ENCODE measurements at regions not wholly inside any gene's neighbourhood (a gene's known extent, or its start where the extent isn't known, plus 50 kb on each side); places are given as distances from the start of the nearest gene placed in this dataset.
A peak's percentile ranks its signal among the peaks of the same experiment; 100 is the strongest.

GRCh38 chr13:86765462-86765861 is 905.7 kb upstream of the SLITRK5 start:
- in situ Hi-C loops (cut with HindIII; ENCODE audit: low pct_unique_long_range_greater_than_20kb, low sequenced_read_pairs) = no loop called here
- no peak for DNase-seq (ENCODE audit: low read depth, low spot score)

GRCh38 chr13:86788616-86789015 is 882.6 kb upstream of the SLITRK5 start:
- in situ Hi-C loops (cut with HindIII; ENCODE audit: low pct_unique_long_range_greater_than_20kb, low sequenced_read_pairs) = no loop called here
- peak; percentile 50 for DNase-seq (ENCODE audit: low read depth, low spot score)

- in situ Hi-C loops (cut with HindIII; ENCODE audit: low pct_unique_long_range_greater_than_20kb, low sequenced_read_pairs) = no loop called here
- no peak for DNase-seq (ENCODE audit: low read depth, low spot score)
Measured at GRCh38 chr13:86792153-86792651, 879.0 kb upstream of the SLITRK5 start.

- in situ Hi-C loops (cut with HindIII; ENCODE audit: low pct_unique_long_range_greater_than_20kb, low sequenced_read_pairs) = no loop called here
- DNase-seq (ENCODE audit: low read depth, low spot score) = no peak
Measured at GRCh38 chr13:86795858-86796257, 875.3 kb upstream of the SLITRK5 start.

- in situ Hi-C loops (cut with HindIII; ENCODE audit: low pct_unique_long_range_greater_than_20kb, low sequenced_read_pairs) = no loop called here
- peak; percentile 70 for DNase-seq (ENCODE audit: low read depth, low spot score)
Measured at GRCh38 chr13:86810361-86810760, 860.8 kb upstream of the SLITRK5 start.

GRCh38 chr13:86813198-86813597 is 858.0 kb upstream of the SLITRK5 start:
- in situ Hi-C loops (cut with HindIII; ENCODE audit: low pct_unique_long_range_greater_than_20kb, low sequenced_read_pairs) = no loop called here
- no peak for DNase-seq (ENCODE audit: low read depth, low spot score)

GRCh38 chr13:86825410-86825809 is 845.8 kb upstream of the SLITRK5 start:
- in situ Hi-C loops (cut with HindIII; ENCODE audit: low pct_unique_long_range_greater_than_20kb, low sequenced_read_pairs) = no loop called here
- DNase-seq (ENCODE audit: low read depth, low spot score) = no peak

GRCh38 chr13:86826232-86826631 is 844.9 kb upstream of the SLITRK5 start:
- in situ Hi-C loops (cut with HindIII; ENCODE audit: low pct_unique_long_range_greater_than_20kb, low sequenced_read_pairs) = no loop called here
- no peak for DNase-seq (ENCODE audit: low read depth, low spot score)

- in situ Hi-C loops (cut with HindIII; ENCODE audit: low pct_unique_long_range_greater_than_20kb, low sequenced_read_pairs) = no loop called here
- DNase-seq (ENCODE audit: low read depth, low spot score) = peak; percentile 3
Measured at GRCh38 chr13:86830046-86830445, 841.1 kb upstream of the SLITRK5 start.

- in situ Hi-C loops (cut with HindIII; ENCODE audit: low pct_unique_long_range_greater_than_20kb, low sequenced_read_pairs) = no loop called here
- DNase-seq (ENCODE audit: low read depth, low spot score) = no peak
Measured at GRCh38 chr13:86831084-86831483, 840.1 kb upstream of the SLITRK5 start.

GRCh38 chr13:86838411-86839120 is 832.6 kb upstream of the SLITRK5 start:
- DNase-seq (ENCODE audit: low read depth, low spot score) = no peak
- in situ Hi-C loops (cut with HindIII; ENCODE audit: low pct_unique_long_range_greater_than_20kb, low sequenced_read_pairs) = no loop called here

- DNase-seq (ENCODE audit: low read depth, low spot score) = no peak
- in situ Hi-C loops (cut with HindIII; ENCODE audit: low pct_unique_long_range_greater_than_20kb, low sequenced_read_pairs) = no loop called here
Measured at GRCh38 chr13:86839221-86839620, 832.0 kb upstream of the SLITRK5 start.

GRCh38 chr13:86840250-86841191 is 830.6 kb upstream of the SLITRK5 start:
- DNase-seq (ENCODE audit: low read depth, low spot score) = no peak
- in situ Hi-C loops (cut with HindIII; ENCODE audit: low pct_unique_long_range_greater_than_20kb, low sequenced_read_pairs) = no loop called here

- no peak for DNase-seq (ENCODE audit: low read depth, low spot score)
- in situ Hi-C loops (cut with HindIII; ENCODE audit: low pct_unique_long_range_greater_than_20kb, low sequenced_read_pairs) = no loop called here
Measured at GRCh38 chr13:86841264-86841663, 829.9 kb upstream of the SLITRK5 start.

- no peak for DNase-seq (ENCODE audit: low read depth, low spot score)
Measured at GRCh38 chr13:86846501-86846900, 824.7 kb upstream of the SLITRK5 start.

GRCh38 chr13:86848716-86849115 is 822.5 kb upstream of the SLITRK5 start:
- in situ Hi-C loops (cut with HindIII; ENCODE audit: low pct_unique_long_range_greater_than_20kb, low sequenced_read_pairs) = no loop called here
- no peak for DNase-seq (ENCODE audit: low read depth, low spot score)

More at GRCh38 chr13:86846501-86846900, 824.7 kb upstream of the SLITRK5 start:
- in situ Hi-C loops (cut with HindIII; ENCODE audit: low pct_unique_long_range_greater_than_20kb, low sequenced_read_pairs) = no loop called here

- in situ Hi-C loops (cut with HindIII; ENCODE audit: low pct_unique_long_range_greater_than_20kb, low sequenced_read_pairs) = no loop called here
Measured at GRCh38 chr13:86856991-86857390, 814.2 kb upstream of the SLITRK5 start.

GRCh38 chr13:86858216-86858615 is 813.0 kb upstream of the SLITRK5 start:
- no peak for DNase-seq (ENCODE audit: low read depth, low spot score)
- in situ Hi-C loops (cut with HindIII; ENCODE audit: low pct_unique_long_range_greater_than_20kb, low sequenced_read_pairs) = no loop called here

More at GRCh38 chr13:86856991-86857390, 814.2 kb upstream of the SLITRK5 start:
- no peak for DNase-seq (ENCODE audit: low read depth, low spot score)
